Cardiac muscle cell (in vitro differentiated cells and primary cell): ENCODE measurements at regions not wholly inside any gene's neighbourhood (a gene's known extent, or its start where the extent isn't known, plus 50 kb on each side); places are given as distances from the start of the nearest gene placed in this dataset.

Experiments used
- DNase-seq, 2 donors: peaks; one replicate each; pipeline versions ENCODE4 v3.0.0 to v3.0.0-alpha.2; 2010 to 2017; ENCODE audit warnings: low read depth in 1 of 2, low spot score in 1 of 2
- H3K27ac ChIP-seq: fragments of 200-600 bp; sonication (generic); 2 replicates; pipeline ENCODE4 v1.5.1; 2016
- H3K27me3 ChIP-seq: fragments of 200-600 bp; sonication (generic); 2 replicates; pipeline ENCODE4 v1.6.0; 2016; ENCODE audit warnings: control low read depth
- H3K36me3 ChIP-seq: fragments of 200-600 bp; sonication (generic); 2 replicates; pipeline ENCODE4 v1.5.1; 2016; ENCODE audit warnings: control low read depth
- H3K4me1 ChIP-seq: fragments of 200-600 bp; sonication (generic); 2 replicates; pipeline ENCODE4 v1.8.1; 2017; ENCODE audit warnings: low read depth, mild to moderate bottlenecking, mixed run types
- H3K4me3 ChIP-seq: fragments of 200-600 bp; sonication (generic); 2 replicates; pipeline ENCODE4 v1.5.1; 2016; ENCODE audit warnings: mild to moderate bottlenecking
- H3K9me3 ChIP-seq: fragments of 200-600 bp; sonication (generic); 2 replicates; pipeline ENCODE4 v1.5.1; 2017; ENCODE audit warnings: low read depth, mild to moderate bottlenecking, control low read depth
- TF ChIP-seq, protein P1 (sequence below): IDR thresholded peaks from 2 replicates; pipeline ENCODE4 v1.5.1; 2012; ENCODE audit warnings: low read depth, mild to moderate bottlenecking, low read length

DNA sequence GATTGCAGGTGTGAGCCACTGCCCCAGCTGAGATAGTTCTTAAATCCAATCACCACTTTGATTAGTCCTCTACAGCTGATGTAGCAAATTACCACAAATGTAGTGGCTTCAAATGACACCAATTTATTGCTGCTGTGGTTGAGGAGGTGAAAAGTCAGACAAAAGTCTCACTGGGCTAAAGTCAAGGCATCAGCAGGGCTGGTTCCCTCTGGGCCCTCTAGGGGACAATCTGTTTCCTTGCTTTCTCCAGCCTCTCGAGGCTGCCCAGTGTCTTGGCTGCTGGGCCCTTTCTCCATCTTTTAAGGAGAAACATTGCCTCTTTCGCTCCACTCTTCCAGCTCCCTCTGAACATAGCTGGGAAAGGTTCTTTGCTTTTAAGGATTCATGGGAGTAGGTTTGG lies 50.5 kb upstream of the SHANK2 start:
- H3K27me3 ChIP-seq, result no peaks in the 10 kb centered on the region
- no peak overlapping the region for H3K27ac ChIP-seq
- TF ChIP-seq, protein P1, sequence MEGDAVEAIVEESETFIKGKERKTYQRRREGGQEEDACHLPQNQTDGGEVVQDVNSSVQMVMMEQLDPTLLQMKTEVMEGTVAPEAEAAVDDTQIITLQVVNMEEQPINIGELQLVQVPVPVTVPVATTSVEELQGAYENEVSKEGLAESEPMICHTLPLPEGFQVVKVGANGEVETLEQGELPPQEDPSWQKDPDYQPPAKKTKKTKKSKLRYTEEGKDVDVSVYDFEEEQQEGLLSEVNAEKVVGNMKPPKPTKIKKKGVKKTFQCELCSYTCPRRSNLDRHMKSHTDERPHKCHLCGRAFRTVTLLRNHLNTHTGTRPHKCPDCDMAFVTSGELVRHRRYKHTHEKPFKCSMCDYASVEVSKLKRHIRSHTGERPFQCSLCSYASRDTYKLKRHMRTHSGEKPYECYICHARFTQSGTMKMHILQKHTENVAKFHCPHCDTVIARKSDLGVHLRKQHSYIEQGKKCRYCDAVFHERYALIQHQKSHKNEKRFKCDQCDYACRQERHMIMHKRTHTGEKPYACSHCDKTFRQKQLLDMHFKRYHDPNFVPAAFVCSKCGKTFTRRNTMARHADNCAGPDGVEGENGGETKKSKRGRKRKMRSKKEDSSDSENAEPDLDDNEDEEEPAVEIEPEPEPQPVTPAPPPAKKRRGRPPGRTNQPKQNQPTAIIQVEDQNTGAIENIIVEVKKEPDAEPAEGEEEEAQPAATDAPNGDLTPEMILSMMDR, result no peak
- no peaks in the 10 kb centered on the region for H3K36me3 ChIP-seq
- no peaks in the 10 kb centered on the region for H3K4me1 ChIP-seq
- H3K4me3 ChIP-seq, result no peak overlapping the region
- no peak for DNase-seq
- H3K9me3 ChIP-seq, result no peaks in the 10 kb centered on the region

DNA sequence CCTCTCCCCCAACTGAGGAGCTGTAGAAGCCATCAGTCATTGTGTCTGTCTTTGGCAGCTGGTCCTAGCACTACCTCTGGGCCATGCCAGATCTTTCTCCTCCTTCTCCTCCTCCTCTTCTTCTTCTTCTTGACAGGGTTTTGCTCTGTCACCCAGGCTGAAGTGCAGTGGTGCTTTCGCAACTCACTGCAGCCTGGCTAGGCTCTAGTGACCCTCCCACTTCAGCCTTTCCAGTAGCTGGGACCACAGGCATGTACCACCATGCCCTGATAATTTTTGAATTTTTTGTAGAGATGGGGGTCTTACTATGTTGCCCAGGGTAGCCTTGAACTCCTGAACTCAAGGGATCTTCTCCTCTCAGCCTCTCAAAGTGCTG lies 50.1 kb upstream of the SHANK2 start:
- Histone ChIP-seq H3K4me3 (no peak overlapping the region), H3K36me3 (no peaks in the 10 kb centered on the region), H3K9me3 (no peaks in the 10 kb centered on the region), H3K27me3 (no peaks in the 10 kb centered on the region), H3K27ac (no peak overlapping the region), H3K4me1 (no peaks in the 10 kb centered on the region)
- DNase-seq, result peak in 1 of 2 donors; percentile 11
- TF ChIP-seq, protein P1, result no peak
